B cell (primary cell): ENCODE measurements at regions not wholly inside any gene's neighbourhood (a gene's known extent, or its start where the extent isn't known, plus 50 kb on each side); places are given as distances from the start of the nearest gene placed in this dataset.
"Not testable (repeated sequence)": the region's sequence is repeated elsewhere in the genome, so short reads cannot be mapped to it uniquely, and the experiment has no call there.

Experiments
- ATAC-seq: fragments of 200-7000 bp; cut with Tn5 transposase; one replicate; pipeline ENCODE4 v1.10.0; 2021; ENCODE audit warnings: low read depth, mild to moderate bottlenecking, moderate number of reproducible peaks, moderate library complexity
- CTCF ChIA-PET: fragments of 350-600 bp; sonication (Branson Sonifier 250); formaldehyde crosslinking; loops from one replicate; lab custom pipeline; 2021; ENCODE audit warnings: antibody characterized with exemption, inconsistent platforms; lab: Charles Lee
- POLR2A ChIA-PET: fragments of 350-600 bp; sonication (Branson Sonifier 250); formaldehyde crosslinking; loops from one replicate; lab custom pipeline; 2021; ENCODE audit warnings: antibody characterized with exemption; lab: Charles Lee
- DNase-seq: peaks from one replicate; pipeline ENCODE4 v3.0.0; 2013
- H2AFZ ChIP-seq: 2 replicates; pipeline ENCODE4 v1.6.1; 2012; ENCODE audit warnings: mild to moderate bottlenecking, low read depth, low read length; ENCODE audit not compliant: insufficient read depth, poor library complexity, severe bottlenecking
- H3K27ac ChIP-seq, 2 donors: 1 replicate in 1 of 2; 2 replicates in 1 of 2; pipeline ENCODE4 v1.5.1; 2012 to 2013; ENCODE audit warnings: low read length in 2 of 2, mild to moderate bottlenecking in 2 of 2, moderate library complexity in 1 of 2
- H3K27me3 ChIP-seq, 4 experiments: fragments of 200-600 bp in 1 of 4; sonication (generic) in 1 of 4; replicated peaks in 1 of 4; 1 replicate in 2 of 4; 2 replicates in 2 of 4; pipeline versions ENCODE4 v1.6.1 to v1.7.0; 2013 to 2016; ENCODE audit warnings: low read length in 3 of 4, mild to moderate bottlenecking in 2 of 4, mixed read lengths in 1 of 4, moderate library complexity in 1 of 4; ENCODE audit not compliant: insufficient read depth in 4 of 4, control insufficient read depth in 3 of 4; ENCODE audit errors: control extremely low read depth in 1 of 4
- H3K36me3 ChIP-seq, 2 experiments: replicated peaks in 1 of 2; 1 replicate in 1 of 2; 2 replicates in 1 of 2; pipeline versions ENCODE4 v1.6.1 to v1.7.1; 2013; ENCODE audit warnings: low read length in 1 of 2; ENCODE audit not compliant: insufficient read depth in 2 of 2, control insufficient read depth in 1 of 2; ENCODE audit errors: control extremely low read depth in 1 of 2, extremely low read depth in 1 of 2
- H3K4me1 ChIP-seq, 2 donors: fragments of 200-600 bp in 1 of 2; sonication (generic) in 1 of 2; 1 replicate in 1 of 2; 2 replicates in 1 of 2; pipeline versions ENCODE4 v1.5.1 to v1.6.1; 2013 to 2017; ENCODE audit warnings: low read length in 2 of 2; ENCODE audit not compliant: control insufficient read depth in 2 of 2, insufficient read depth in 2 of 2
- H3K4me2 ChIP-seq: replicated peaks from 2 replicates; pipeline ENCODE3; 2012; ENCODE audit warnings: mild to moderate bottlenecking, low read depth, low read length; ENCODE audit not compliant: poor library complexity, severe bottlenecking
- H3K4me3 ChIP-seq, 5 experiments: fragments of 200-600 bp in 1 of 5; sonication (generic) in 1 of 5; 1 replicate in 3 of 5; 2 replicates in 2 of 5; pipeline versions ENCODE4 v1.5.1 to v1.7.0; 2011 to 2016; ENCODE audit warnings: low read length in 4 of 5, mild to moderate bottlenecking in 4 of 5, low read depth in 2 of 5, control low read depth in 1 of 5, moderate library complexity in 1 of 5; ENCODE audit not compliant: insufficient read depth in 1 of 5; ENCODE audit errors: control extremely low read depth in 1 of 5, extremely low read depth in 1 of 5
- H3K79me2 ChIP-seq: fragments of 200-600 bp; sonication (generic); one replicate; pipeline ENCODE4 v1.6.0; 2016; ENCODE audit warnings: low read length; ENCODE audit not compliant: control insufficient read depth, insufficient read depth
- H3K9ac ChIP-seq: fragments of 200-600 bp; sonication (generic); 2 replicates; pipeline ENCODE4 v1.6.1; 2017; ENCODE audit warnings: mild to moderate bottlenecking, low read length, moderate library complexity
- H3K9me3 ChIP-seq, 3 donors: one replicate each; pipeline versions ENCODE4 v1.6.1 to v1.7.1; 2013; ENCODE audit warnings: low read length in 2 of 3; ENCODE audit not compliant: control insufficient read depth in 2 of 3, insufficient read depth in 1 of 3; ENCODE audit errors: control extremely low read depth in 1 of 3
- H4K20me1 ChIP-seq: 2 replicates; pipeline ENCODE4 v1.6.0; 2012; ENCODE audit warnings: mild to moderate bottlenecking, low read length; ENCODE audit not compliant: insufficient read depth, control insufficient read depth, poor library complexity, severe bottlenecking
- H3K27ac Mint-ChIP-seq: one replicate; pipeline ENCODE4 v1.8.0; 2021; ENCODE audit warnings: mixed read lengths
- H3K27me3 Mint-ChIP-seq: one replicate; pipeline ENCODE4 v1.8.0; 2021; ENCODE audit warnings: mixed read lengths
- H3K4me1 Mint-ChIP-seq: one replicate; pipeline ENCODE4 v1.8.0; 2021; ENCODE audit warnings: mixed read lengths
- H3K4me3 Mint-ChIP-seq: one replicate; pipeline ENCODE4 v1.8.0; 2021; ENCODE audit warnings: mixed read lengths
- H3K9me3 Mint-ChIP-seq: one replicate; pipeline ENCODE4 v1.8.0; 2022; ENCODE audit warnings: mixed read lengths; ENCODE audit not compliant: insufficient read depth
- CTCF ChIP-seq: fragments of 200-600 bp; IDR thresholded peaks from one replicate; pipeline ENCODE4 v1.8.0; 2022; ENCODE audit warnings: antibody characterized with exemption, mild to moderate bottlenecking
- EZH2 ChIP-seq: IDR thresholded peaks from 2 replicates; pipeline ENCODE4 v1.6.1; 2012; ENCODE audit warnings: borderline replicate concordance, low read depth, mild to moderate bottlenecking, moderate library complexity, low read length; ENCODE audit not compliant: insufficient read depth, poor library complexity, severe bottlenecking
- WGBS: methylation state at CpG from one replicate; pipeline ENCODE4 v1.1.5; 2013; ENCODE audit warnings: missing lambda C conversion rate; ENCODE audit not compliant: insufficient coverage; 5-methylcytosine and 5-hydroxymethylcytosine counted together
- intact Hi-C: fragments of 100-400 bp; cut with micrococcal nuclease; formaldehyde crosslinking; loops from one replicate; pipeline ENCODE4 v1.10.0; 2022

DNA sequence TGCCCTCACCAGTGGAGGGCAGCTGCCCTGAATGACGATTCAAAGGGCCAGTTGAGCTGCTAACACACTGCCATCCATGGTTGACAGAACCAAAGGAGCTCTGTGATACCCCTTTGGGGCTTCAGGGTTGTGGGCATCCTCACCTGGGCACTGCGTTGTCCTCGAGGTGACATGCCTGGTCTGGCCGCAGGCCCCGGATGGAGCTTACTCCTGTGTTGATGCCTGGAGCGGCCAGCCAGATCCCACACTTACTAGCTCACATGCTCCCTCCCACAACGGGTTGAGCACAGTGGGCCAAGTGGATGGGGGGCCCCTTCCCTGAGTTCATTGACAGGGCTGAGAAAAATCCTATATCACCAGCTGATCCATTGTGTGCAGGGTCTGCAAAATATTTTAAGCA lies 898.9 kb downstream of the TAF11L14 start:
- Mint-ChIP-seq H3K27ac (no peak overlapping the region), H3K27me3 (no peaks in the 10 kb centered on the region), H3K4me1 (no peaks in the 10 kb centered on the region), H3K9me3 (peaks cover 3% of the 10 kb centered on the region), H3K4me3 (no peak overlapping the region)
- Histone ChIP-seq H3K4me2 (no peak overlapping the region), H3K4me3 (no peak overlapping the region), H4K20me1 (no peaks in the 10 kb centered on the region), H3K36me3 (no peaks in the 10 kb centered on the region), H3K27me3 (no peaks in the 10 kb centered on the region), H3K79me2 (no peaks in the 10 kb centered on the region), H3K9ac (no peak overlapping the region), H3K9me3 (peaks cover 0 to 3% (median 0%) of the 10 kb centered on the region in 3 donors), H3K4me1 (no peaks in the 10 kb centered on the region), H3K27ac (no peak overlapping the region), H2AFZ (no peak overlapping the region)
- no peak for TF ChIP-seq CTCF
- TF ChIP-seq EZH2: no peak
- ATAC-seq: no peak
- DNase-seq: no peak
- intact Hi-C loops: no loop called here
- ChIA-PET CTCF (interaction anchor here (1.6 kb wide), 1 partner anchor 11 kb away, joined by 3 read pairs; no protein-coding TSS in a partner anchor), POLR2A (no interaction called here)
- 86% methylated on average over 6 of the region's 7 CpGs for WGBS

- H3K4me3 Mint-ChIP-seq: no peak overlapping the region
- TF ChIP-seq EZH2 (no peak), CTCF (no peak)
- H3K79me2 ChIP-seq: no peaks in the 10 kb centered on the region
- H3K27me3 Mint-ChIP-seq: no peaks in the 10 kb centered on the region
- ChIA-PET POLR2A (no interaction called here), CTCF (interaction anchor here (0.7 to 1.6 kb wide), 2 partner anchors 12 to 428 kb away, joined by 3 read pairs; no protein-coding TSS in a partner anchor)
- H3K27me3 ChIP-seq: no peaks in the 10 kb centered on the region
- ATAC-seq: no peak
- intact Hi-C loops: no loop called here
- H3K9me3 ChIP-seq: peaks cover 0 to 3% (median 0%) of the 10 kb centered on the region in 3 donors
- H2AFZ ChIP-seq: no peak overlapping the region
- no peaks in the 10 kb centered on the region for H3K36me3 ChIP-seq
- no peak overlapping the region for H3K4me2 ChIP-seq
- DNase-seq: no peak
- H3K9ac ChIP-seq: no peak overlapping the region
- no peaks in the 10 kb centered on the region for H3K4me1 Mint-ChIP-seq
- H3K9me3 Mint-ChIP-seq: peaks cover 3% of the 10 kb centered on the region
- no peaks in the 10 kb centered on the region for H4K20me1 ChIP-seq
- no peak overlapping the region for H3K4me3 ChIP-seq
- 94% methylated on average over 2 of the region's 3 CpGs for WGBS
- H3K27ac Mint-ChIP-seq: no peak overlapping the region
- H3K27ac ChIP-seq: no peak overlapping the region
- no peaks in the 10 kb centered on the region for H3K4me1 ChIP-seq
These were observed 899.9 kb downstream of the TAF11L14 start for GRCh38 chr5:18534119-18534518.

- H3K9me3 Mint-ChIP-seq, H3K27ac Mint-ChIP-seq, H3K27me3 ChIP-seq, H3K27ac ChIP-seq, H3K4me3 Mint-ChIP-seq, H3K9me3 ChIP-seq, intact Hi-C loops, H3K4me3 ChIP-seq, H3K4me1 Mint-ChIP-seq, DNase-seq, H3K4me1 ChIP-seq, H3K4me2 ChIP-seq, H2AFZ ChIP-seq, H4K20me1 ChIP-seq, H3K79me2 ChIP-seq, ATAC-seq, POLR2A ChIA-PET, H3K9ac ChIP-seq, H3K27me3 Mint-ChIP-seq, CTCF ChIA-PET, H3K36me3 ChIP-seq: not testable (repeated sequence)
- 92% methylated on average over 7 of the region's 7 CpGs for WGBS
These were observed 901.5 kb downstream of the TAF11L14 start for GRCh38 chr5:18535753-18536152.
